NOMO-1 treated with DMSO at 0.1 percent for 48 hours (cell line): ENCODE measurements at regions not wholly inside any gene's neighbourhood (a gene's known extent, or its start where the extent isn't known, plus 50 kb on each side); places are given as distances from the start of the nearest gene placed in this dataset.
A peak's percentile ranks its signal among the peaks of the same experiment; 100 is the strongest.
"Not testable (repeated sequence)": the region's sequence is repeated elsewhere in the genome, so short reads cannot be mapped to it uniquely, and the experiment has no call there.

Experiments
- DNase-seq: peaks from one replicate; lab custom pipeline; 2025; ENCODE audit not compliant: unreplicated experiment; lab: John Stamatoyannopoulos, UW

DNA sequence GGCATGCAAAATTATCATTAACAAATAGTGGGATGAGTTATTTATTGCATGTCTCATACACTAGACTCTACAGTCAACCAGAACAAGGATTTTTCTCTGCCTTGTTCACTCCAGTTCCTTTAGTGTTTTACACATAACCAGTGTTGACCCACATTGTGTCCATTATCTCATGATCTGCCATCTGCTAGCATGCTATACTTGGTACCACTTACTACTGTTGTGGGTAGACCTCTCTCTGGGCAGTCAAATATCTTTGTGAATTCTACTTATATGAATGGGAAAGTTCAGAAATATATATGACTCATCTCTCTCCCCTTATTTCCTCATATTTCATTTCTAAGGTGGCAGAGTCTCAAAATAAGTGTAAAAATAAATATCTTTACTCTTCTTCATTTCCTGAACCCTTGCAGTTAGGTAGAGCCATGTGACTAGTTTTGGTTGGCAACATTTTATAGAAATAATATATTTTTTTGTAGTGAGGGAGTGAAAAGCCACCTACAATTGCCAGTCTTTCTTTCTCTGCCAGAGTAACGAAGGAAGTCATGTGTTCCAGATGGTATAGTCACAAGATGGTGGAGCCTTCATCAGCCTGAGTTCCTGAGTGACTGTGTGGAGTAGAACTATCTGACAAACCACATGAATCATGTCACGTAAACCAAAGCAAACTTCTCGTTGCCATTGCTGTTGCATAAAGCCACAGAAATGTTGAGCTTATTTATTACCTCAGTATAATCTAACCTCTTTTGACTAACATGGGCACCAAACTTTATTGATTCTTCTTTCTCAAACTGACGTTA lies 704.0 kb downstream of the RNF144A start:
- DNase-seq, result peak; percentile 0

DNA sequence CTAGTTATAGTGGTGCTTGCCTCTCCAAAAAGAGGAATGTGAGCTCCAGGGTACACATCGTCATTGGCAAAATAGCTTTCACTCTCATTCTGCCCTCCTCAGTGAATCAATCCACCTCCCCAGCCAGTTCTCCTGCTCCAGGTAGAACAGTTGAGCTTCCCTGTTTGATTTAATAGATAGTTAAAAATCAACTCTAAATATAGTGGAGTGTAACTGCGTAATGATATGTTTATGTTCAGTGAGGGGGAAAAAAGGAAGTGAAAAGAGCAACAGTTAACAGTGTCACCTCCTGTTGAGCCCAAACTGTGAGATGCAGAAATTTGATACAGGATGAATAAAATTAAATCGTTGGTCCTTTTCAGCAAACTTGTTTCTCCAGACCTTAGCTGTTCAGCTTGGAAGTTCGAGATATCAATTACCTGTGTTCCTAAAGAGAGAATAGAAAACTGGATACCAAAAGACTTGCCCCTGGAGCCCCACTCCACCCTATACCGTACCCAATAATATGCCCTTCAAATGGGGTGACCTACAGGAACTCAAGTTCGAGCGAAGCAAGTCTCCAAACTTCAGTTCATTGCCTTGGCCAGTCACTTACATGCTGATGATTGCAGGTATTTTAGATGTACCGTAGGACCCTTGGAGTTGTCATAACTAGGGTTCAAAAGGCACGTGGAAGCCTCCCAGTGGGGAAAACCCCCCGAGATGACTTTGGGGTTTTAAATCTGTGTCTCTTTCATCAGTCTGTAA lies 708.4 kb downstream of the RNF144A start:
- peak; percentile 83 for DNase-seq

DNA sequence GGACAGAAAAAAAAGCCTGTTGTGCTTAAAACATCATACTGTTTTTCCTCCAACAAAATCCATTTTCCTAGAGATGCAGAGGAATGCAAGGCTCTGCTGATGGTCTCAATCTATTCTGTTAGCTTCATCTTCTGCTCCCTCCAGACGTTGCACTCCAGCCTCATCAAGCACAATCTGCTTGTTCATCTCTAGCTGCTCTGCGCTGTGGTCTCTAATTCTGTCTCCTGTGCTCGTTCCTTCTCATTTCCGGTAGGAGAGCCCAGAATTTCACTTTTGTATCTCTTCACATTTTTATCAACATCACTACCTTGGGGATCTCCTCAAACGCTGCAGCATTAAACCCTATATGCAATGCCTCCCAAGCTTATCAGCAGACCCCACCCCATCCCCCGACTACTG lies 708.9 kb downstream of the RNF144A start:
- DNase-seq, result no peak

DNA sequence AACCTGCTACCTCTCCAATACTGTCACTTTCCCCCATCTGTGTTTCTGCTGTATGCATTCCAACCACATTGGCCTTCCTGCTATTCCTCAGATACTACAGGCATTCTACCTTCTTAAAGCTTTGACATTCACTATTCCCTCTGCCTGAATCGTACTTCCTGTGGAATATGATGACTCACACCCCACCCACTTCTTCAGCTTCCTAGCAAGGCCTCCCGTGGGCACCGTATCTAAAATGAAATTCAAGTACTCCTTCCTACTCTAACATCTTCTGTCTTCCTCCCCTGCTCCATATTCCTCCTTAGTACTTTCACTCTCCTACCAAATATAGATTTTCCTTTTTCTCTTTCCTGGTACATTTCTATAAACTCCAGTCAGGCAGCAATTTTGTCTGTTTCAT lies 710.4 kb downstream of the RNF144A start:
- DNase-seq, result no peak

DNA sequence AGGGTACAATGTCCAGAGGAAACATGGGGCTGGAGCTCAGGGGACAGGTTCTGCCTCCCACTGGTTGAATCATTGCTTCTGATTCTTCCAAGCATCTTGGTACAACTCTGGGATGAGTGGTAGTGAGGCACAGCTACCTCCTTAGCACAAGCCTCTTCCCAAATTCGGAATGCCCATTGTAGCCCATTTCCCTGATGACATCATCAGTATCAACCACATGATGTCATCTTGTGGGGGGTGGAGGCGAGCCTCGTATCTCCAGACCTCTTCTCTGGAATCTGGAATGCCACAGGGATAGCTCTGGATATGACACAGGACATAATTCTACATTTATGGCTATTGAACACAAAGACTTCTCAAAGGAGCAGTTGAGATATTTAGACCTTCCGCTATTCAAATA lies 715.2 kb downstream of the RNF144A start:
- no peak for DNase-seq

DNA sequence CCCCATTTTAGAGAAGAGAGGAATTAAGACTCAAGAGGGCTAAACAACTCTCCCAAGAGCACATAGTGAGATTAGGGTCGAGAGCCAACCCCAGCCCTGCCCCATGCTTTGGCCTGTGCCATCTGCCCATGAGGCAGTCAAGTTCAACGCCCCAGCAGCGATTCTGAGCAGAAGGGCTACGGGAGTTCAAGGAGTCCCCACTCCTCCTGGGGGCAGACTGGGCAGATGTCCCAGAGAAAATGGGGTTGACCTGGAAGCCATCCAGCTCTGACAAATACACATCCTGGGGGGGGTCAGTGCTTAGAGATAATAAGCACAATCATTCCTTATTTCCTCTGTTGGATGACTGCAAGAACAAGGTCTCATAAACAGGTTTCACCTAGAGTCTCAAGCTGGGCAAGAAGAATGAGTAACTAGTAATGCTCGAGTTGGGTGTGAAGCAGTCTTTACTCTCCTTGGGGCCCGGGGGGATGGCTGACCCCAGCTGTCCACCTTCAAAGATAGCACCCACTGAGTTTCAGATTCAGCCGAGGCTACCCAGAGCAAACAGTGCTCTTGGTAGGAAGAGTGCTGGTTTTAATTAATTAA lies 716.4 kb downstream of the RNF144A start:
- DNase-seq, result no peak

DNA sequence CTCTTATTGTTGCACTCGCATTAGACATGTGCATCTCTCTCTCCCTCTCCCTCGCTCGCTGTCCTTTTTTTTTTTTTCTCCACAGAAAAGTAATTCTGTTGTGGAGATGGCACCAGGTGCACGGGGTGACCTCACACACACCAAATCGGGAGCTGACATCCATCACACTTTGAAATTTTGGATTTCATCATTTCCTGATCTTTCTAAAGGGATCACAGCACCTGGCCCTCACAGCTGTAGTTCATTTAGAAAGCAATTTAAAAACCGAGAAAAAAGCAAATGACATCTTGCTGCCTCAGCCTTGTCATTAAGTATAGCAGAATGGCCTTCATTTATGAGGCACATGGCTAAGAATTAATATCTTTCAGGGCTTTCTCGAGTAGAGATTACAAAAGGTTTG lies 717.2 kb downstream of the RNF144A start:
- no peak for DNase-seq

DNA sequence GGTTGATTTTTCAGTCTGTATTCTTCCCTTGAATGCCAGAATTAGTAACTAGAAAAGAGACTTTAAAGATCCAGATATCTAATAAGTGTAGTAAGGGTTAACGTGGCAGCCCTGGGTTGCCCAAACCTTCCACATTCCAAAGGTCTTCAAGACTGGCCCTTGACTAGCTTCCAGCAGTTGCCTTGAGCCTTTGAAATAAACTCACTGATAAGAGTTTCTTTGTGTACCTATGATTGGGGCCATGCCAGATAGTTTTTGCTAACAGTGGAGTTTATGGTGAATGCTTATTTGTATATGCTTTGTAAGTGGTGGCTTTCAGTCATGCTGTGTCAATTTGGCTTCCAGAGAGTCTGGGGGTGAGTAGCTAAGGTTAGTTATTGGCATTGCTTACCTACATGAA lies 722.3 kb downstream of the RNF144A start:
- no peak for DNase-seq

DNA sequence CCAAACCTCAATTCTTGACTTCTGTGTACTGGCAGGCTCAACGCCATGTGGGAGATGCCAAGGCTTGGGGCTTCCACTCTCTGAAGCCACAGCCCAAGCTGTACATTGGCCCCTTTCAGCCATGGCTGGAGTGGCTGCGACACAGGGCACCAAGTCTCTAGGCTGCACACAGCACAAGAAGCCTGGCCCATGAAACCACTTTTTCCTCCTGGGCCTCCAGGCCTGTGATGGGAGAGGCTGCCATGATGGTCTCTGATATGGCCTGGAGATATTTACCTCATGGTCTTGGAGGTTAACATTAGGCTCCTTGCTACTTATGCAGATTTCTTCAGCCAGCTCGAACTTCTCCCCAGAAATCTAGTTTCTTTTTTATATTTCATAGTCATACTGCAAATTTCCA lies 724.1 kb downstream of the RNF144A start:
- DNase-seq, result not testable (repeated sequence)

DNA sequence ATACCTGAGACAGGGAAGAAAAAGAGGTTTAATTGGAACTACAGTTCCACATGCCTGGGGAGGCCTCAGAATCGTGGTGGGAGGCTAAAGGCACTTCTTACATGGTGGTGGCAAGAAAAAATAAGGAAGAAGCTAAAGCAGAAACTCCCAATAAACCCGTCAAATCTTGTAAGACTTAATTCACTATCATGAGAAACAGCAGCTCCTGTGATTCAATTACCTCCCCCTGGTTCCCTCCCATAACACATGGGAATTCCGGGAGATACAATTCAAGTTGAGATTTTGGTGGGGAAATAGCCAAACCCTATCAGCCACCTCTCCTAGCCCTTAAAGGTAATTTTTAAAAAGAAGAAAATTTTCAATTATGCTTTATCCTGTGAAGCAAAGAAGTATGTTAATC lies 728.8 kb downstream of the RNF144A start:
- DNase-seq, result no peak

DNA sequence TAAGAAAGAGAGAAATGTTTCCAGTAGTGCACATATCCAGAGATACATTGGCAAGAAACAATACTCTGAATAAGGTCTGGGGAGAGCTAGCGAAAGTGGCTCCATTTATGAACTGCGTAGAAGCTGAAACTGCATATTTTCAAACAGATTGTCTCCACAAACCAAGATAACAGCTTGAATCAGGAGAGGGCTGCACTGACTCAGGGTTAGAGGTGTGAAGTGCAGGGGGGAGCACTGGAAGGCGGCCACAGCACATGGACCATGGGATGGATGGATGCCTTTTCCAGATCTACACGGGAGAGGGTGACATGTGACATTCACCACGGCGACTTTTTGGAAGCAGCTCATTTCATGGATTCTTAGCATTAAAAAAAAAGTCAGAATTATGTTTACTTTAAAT lies 729.4 kb downstream of the RNF144A start:
- DNase-seq, result no peak

DNA sequence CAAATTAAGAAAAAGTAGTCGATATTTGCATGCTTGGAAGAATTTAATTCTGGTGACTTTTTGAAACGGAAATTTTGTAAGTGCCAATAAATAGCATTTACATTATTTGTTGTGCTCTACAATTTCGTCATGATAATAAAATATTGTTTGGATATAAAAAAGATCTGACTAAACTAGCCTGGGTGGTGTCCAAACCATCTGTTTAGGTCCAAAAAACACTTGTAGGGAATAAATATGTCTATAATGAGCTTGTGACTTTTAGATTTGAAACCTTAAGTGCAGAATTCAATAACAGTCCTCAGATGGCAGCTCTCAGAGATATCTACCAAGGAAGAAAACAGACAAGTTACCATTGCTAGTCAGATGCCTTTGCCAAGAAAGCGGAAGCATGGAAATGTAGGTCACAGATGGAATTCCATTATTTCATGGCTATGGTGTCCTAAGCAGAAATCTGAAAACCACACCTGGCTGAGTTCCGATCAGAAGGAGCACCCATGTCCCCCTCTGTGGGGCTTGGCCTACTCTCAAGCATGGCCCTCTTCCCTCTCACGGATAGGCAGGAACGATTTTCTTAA lies 731.1 kb downstream of the RNF144A start:
- DNase-seq, result no peak

DNA sequence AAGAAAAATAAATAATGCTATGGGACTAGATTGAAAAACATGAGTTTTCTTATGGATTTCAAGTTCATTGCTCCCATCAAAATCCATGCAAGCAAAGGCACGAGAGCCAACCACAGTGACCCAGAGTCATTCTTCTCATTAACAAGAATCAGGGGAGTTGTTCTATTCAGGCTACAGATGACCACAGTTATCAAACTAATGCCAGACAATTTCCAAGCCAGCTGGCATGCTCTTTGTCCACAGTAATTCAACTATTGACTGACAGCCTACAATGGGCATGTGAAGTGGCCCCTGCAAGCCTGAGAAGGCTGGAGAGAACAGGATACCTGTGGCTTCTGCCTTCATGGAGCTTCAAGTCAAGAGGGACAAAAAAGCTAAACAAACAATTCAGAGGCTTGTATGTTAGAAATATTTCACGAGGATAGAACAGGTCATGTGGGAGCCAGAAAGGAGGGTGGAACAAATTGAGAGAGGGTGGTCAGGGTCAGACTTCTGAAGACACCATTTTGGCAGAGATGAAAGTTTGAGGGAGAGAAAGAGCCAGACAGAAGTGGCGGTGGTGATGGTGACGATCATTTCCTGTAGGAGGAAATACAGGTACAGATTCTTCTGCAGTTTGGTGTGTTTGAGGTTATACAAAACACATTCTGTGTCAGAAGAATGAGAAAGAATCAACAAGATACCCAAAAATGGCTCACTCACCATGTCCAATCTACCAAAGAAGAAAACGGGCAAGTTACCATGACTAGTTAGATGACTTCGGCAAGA lies 732.4 kb downstream of the RNF144A start:
- no peak for DNase-seq

DNA sequence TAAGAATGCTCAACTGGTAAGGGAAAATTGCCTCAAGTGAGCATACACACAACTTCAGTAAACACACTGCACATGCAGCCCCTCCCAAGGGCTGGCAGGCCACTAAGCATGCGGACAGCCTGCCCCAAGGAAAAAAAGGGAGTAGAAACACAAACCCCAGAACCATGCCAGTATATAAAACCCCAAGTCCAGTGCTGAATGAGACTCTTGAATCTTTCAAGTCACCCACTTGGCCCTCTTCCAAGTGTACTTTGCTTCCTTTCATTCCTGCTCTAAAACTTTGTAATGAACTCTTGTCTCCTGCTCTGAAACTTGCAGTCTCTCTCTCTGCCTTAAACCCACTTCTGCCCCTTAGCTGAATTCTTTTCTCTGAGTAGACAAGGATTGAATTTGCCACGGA lies 736.4 kb downstream of the RNF144A start:
- no peak for DNase-seq

DNA sequence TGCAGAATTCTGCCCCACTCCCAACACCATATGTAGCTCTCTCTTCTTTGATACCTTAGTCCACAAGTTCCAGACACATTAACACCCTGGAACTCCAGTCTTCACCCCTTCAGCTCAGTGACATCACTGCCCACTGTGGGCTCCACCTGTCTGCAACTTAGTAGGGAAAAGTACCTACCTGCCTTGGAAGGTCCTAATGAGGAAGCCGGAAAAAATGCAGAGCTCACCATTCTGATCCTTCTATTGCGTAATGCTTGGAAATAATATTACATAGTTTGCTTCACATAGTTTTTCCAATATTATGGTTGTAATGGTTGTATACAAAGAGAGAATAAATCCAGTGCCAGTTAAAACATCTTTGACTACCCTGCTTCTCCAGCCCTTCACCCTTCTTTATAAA lies 738.4 kb downstream of the RNF144A start:
- DNase-seq, result no peak

DNA sequence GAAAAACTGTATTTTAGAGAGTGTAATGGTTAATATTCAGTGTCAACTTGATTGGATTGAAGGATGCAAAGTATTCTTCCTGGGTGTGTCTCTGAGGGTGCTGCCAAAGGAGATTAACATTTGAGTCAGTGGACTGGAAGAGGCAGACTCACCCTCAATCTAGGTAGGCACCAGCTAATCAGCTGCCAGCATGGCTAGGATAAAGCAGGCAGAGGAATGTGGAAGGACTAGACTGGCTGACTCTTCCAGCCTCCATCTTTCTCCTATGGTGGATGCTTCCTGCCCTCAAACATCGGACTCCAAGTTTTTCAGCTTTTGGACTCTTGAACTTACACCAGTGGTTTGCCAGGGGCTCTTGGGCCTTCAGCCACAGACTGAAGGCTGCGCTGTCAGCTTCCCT lies 740.3 kb downstream of the RNF144A start:
- not testable (repeated sequence) for DNase-seq

DNA sequence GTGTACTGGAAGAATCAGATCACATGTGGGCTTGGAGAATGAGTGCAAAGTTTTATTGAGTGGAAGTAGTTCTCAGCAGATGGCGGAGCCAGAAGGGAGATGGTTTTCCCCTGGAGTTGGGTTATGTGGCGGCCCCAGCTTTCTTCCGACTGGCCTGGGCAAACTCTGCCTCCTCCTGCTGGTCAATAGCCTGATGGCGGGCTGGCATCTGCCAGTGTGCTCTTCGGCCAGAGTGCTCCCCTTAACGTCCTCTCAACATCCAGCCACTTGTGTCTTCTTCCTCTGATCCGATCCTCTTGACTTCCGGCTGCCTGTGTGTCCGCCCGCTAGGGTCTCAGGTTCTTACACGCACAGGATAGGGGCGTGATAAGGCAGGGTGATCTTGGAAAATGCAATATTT lies 741.3 kb downstream of the RNF144A start:
- DNase-seq, result no peak

DNA sequence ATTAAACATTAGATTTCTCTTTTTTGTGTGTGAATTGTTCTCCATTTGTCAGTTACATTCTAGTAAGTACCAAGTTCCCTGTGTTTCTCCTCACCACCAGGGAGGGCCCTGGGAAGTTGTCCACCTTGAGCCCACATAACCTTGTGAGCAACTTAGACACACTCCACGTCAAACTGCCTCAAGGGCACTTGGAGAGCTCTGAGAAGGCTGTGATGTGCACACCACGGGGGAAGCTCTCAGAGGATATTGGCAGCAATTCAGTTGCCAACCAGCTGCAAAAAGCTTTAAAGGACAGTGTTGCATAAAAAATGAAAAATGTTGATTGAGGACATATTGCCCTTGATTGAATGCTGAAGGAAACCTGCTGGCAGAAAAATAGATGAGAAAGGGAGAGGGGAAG lies 743.6 kb downstream of the RNF144A start:
- no peak for DNase-seq

DNA sequence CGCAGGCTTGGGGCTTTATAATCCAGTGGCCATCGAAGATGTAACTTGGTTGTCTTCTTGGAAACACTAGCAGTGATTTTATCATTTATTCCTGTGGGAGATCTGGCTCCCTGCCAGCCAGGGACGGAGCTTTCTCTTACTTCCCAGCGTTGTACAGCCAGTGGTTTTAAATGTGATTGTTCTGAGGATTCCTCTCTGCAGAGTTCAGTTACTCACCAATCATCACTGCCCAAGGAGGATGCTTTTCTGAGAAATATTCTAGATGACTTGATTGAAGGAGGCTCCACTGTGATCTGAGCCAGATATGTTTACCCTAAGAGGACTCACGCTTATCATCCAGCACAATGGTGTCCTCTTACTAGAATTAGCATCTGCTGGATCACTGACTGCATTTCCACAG lies 744.3 kb downstream of the RNF144A start:
- DNase-seq, result no peak

DNA sequence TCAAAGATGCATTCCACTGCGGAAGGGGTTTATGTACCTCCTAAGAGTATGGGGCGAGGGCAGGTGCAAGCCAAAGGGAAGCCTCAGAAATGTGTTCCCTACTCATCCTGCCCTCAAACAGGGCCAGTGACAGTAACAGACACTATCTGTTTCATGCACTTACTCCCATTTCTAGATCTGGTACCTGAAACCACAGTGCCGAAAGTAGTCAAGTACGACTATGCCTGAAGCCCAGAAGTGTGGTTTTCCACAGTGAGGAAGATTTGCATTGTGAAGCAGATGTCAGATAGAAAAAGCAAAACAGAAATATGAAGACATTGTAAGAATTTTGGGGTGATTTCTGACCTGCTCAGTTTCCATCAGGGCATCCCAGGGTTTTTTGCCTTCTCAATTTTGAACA lies 748.7 kb downstream of the RNF144A start:
- no peak for DNase-seq

DNA sequence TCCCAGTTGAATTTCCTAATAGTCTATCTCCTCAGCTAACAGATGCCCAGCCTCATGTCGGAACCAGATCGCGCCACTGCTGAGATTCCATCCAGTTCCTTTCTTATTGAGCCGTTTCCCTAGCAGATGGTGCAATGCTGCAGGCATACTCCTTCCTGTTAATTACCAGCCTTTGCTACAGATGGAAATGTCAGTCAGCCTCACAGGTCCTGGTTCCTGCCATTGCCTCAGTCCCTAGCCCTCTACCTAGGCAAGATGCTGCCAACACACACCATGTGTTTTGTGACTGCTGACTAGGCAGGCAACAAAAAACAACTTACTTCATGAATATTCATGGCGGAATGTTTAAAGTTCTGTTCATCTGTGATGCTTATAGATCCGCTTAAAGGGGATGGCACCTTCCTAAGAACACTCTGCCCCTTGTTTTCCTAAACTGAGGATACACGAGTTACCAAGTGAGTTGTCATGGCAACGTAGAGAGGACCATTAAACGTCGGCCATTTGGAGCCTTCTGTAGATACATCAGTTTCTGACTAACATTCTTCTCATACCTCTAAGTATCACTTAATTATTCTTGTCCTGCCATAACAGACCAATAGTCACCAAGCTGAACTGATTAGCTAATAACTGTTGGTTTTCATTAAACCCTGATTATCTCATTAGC lies 749.5 kb downstream of the RNF144A start:
- DNase-seq, result no peak
